ENCODE measurements at regions not wholly inside any gene's neighbourhood (a gene's known extent, or its start where the extent isn't known, plus 50 kb on each side); places are given as distances from the start of the nearest gene placed in this dataset.
"Not testable (repeated sequence)": the region's sequence is repeated elsewhere in the genome, so short reads cannot be mapped to it uniquely, and the experiment has no call there.

DNA sequence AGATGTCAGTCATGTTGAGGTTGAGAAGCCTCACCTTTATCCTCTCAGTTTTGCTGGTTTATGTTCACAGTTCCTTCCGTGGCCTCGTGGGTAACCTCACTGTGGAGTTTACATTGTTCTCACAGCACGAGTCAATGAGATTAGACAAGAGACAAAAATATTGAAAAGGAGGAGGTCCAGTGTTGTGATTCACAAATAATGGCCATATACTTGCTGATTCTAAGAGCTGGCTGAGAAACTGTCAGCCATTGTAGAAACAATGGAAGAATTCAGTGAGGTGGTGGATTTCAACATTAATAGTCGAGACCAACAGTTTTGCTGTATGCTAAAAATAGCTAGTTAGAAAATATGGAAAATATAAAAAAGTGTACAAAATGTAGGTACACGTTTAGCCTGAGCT is 176.4 kb upstream of the WSCD1 start:
- 48 to 59% (median 50%) methylated on average over 5 of the region's 5 CpGs for WGBS, 5 donors
- no peak for DNase-seq
- TF ChIP-seq POLR2A (IDR thresholded peaks at IDR 0.05) = no peak
- TF ChIP-seq, protein P1, sequence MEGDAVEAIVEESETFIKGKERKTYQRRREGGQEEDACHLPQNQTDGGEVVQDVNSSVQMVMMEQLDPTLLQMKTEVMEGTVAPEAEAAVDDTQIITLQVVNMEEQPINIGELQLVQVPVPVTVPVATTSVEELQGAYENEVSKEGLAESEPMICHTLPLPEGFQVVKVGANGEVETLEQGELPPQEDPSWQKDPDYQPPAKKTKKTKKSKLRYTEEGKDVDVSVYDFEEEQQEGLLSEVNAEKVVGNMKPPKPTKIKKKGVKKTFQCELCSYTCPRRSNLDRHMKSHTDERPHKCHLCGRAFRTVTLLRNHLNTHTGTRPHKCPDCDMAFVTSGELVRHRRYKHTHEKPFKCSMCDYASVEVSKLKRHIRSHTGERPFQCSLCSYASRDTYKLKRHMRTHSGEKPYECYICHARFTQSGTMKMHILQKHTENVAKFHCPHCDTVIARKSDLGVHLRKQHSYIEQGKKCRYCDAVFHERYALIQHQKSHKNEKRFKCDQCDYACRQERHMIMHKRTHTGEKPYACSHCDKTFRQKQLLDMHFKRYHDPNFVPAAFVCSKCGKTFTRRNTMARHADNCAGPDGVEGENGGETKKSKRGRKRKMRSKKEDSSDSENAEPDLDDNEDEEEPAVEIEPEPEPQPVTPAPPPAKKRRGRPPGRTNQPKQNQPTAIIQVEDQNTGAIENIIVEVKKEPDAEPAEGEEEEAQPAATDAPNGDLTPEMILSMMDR (IDR thresholded peaks at IDR 0.05 in 8 of 11, conservative IDR thresholded peaks at IDR 0.05 in 3 of 11) = no peak
- H3K27ac ChIP-seq = no peak overlapping the region
- H3K36me3 ChIP-seq = no peaks in the 10 kb centered on the region
- intact Hi-C loops (cut with DNase I; ENCODE audit: low total_unique reads) = no loop called here
- no peak overlapping the region for H3K4me3 ChIP-seq
- peaks cover 0 to 7% (median 0%) of the 10 kb centered on the region in 6 donors for H3K4me1 ChIP-seq
- peaks cover 0 to 55% (median 0%) of the 10 kb centered on the region in 7 donors for H3K27me3 ChIP-seq (replicated peaks in 1 of 7)
- H3K9me3 ChIP-seq = peaks cover 0 to 13% (median 0%) of the 10 kb centered on the region in 8 donors

GRCh38 chr17:5895276-5895675 is 174.9 kb upstream of the WSCD1 start:
- TF ChIP-seq POLR2AphosphoS5 (IDR thresholded peaks at IDR 0.05) (no peak), POLR2A (IDR thresholded peaks at IDR 0.05) (no peak)
- TF ChIP-seq, protein P1 (IDR thresholded peaks at IDR 0.05 in 8 of 11, conservative IDR thresholded peaks at IDR 0.05 in 3 of 11) = no peak
- no peak for DNase-seq
- WGBS, 5 donors = 72 to 78% (median 75%) methylated on average over 6 of the region's 6 CpGs
- Histone ChIP-seq H3K36me3 (no peaks in the 10 kb centered on the region), H3K4me3 (no peak overlapping the region), H3K27me3 (replicated peaks in 1 of 7) (peaks cover 0 to 56% (median 0%) of the 10 kb centered on the region in 7 donors), H3K9me3 (peaks cover 0 to 9% (median 0%) of the 10 kb centered on the region in 8 donors), H3K27ac (no peak overlapping the region), H3K4me1 (peaks cover 0 to 7% (median 0%) of the 10 kb centered on the region in 6 donors)
- intact Hi-C loops (cut with DNase I; ENCODE audit: low total_unique reads) = no loop called here

DNA sequence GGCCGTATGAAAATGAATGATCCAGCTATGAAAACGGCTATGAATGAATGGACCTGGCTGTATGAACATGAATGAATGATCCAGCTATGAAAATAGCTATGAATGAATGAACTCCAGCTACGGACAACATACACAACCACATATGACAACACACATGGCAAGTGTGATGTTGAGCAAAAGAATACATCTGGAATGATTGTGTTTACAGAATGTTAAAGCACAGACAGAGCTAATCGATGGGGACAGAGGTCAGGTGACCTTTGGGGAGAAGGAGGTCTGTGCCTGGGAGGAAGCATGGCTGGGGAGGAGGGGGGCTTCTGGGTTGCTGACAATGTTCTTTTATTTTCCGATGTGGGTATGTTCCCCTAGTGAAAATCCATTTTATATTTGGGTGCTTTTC is 174.0 kb upstream of the WSCD1 start:
- no peak overlapping the region for H3K27ac ChIP-seq
- H3K27me3 ChIP-seq (replicated peaks in 1 of 7) = peaks cover 0 to 52% (median 0%) of the 10 kb centered on the region in 7 donors
- TF ChIP-seq POLR2A (IDR thresholded peaks at IDR 0.05) (no peak), POLR2AphosphoS5 (IDR thresholded peaks at IDR 0.05) (no peak)
- TF ChIP-seq, protein P1 (IDR thresholded peaks at IDR 0.05 in 8 of 11, conservative IDR thresholded peaks at IDR 0.05 in 3 of 11) = no peak
- 77 to 87% (median 81%) methylated on average over 5 of the region's 5 CpGs for WGBS, 5 donors
- no peaks in the 10 kb centered on the region for H3K36me3 ChIP-seq
- H3K4me1 ChIP-seq = peaks cover 0 to 7% (median 0%) of the 10 kb centered on the region in 6 donors
- no peak for DNase-seq
- H3K4me3 ChIP-seq = no peak overlapping the region
- intact Hi-C loops (cut with DNase I; ENCODE audit: low total_unique reads) = no loop called here
- H3K9me3 ChIP-seq = peaks cover 0 to under 1% (median 0%) of the 10 kb centered on the region in 8 donors

GRCh38 chr17:5897275-5897911 is 172.8 kb upstream of the WSCD1 start:
- H3K4me3 ChIP-seq = no peak overlapping the region
- TF ChIP-seq POLR2A (IDR thresholded peaks at IDR 0.05) (no peak), POLR2AphosphoS5 (IDR thresholded peaks at IDR 0.05) (no peak)
- TF ChIP-seq, protein P1 (IDR thresholded peaks at IDR 0.05 in 8 of 11, conservative IDR thresholded peaks at IDR 0.05 in 3 of 11) = no peak
- H3K36me3 ChIP-seq = no peaks in the 10 kb centered on the region
- DNase-seq = no peak
- H3K9me3 ChIP-seq = peaks cover 0 to 1% (median 0%) of the 10 kb centered on the region in 8 donors
- intact Hi-C loops (cut with DNase I; ENCODE audit: low total_unique reads) = no loop called here
- H3K27ac ChIP-seq = no peak overlapping the region
- WGBS, 5 donors = 2 to 9% (median 4%) methylated on average over 14 of the region's 14 CpGs
- peaks cover 0 to 56% (median 0%) of the 10 kb centered on the region in 7 donors for H3K27me3 ChIP-seq (replicated peaks in 1 of 7)
- peaks cover 0 to 7% (median 0%) of the 10 kb centered on the region in 6 donors for H3K4me1 ChIP-seq

GRCh38 chr17:5897981-5898380 is 172.2 kb upstream of the WSCD1 start:
- intact Hi-C loops (cut with DNase I; ENCODE audit: low total_unique reads); H3K36me3 ChIP-seq; H3K27ac ChIP-seq; H3K9me3 ChIP-seq; H3K4me3 ChIP-seq; H3K4me1 ChIP-seq; DNase-seq: not testable (repeated sequence)
- peaks cover 0 to 58% (median 0%) of the 10 kb centered on the region in 7 donors for H3K27me3 ChIP-seq (replicated peaks in 1 of 7)
- 71 to 87% (median 77%) methylated on average over 7 to 8 of the region's 8 CpGs for WGBS, 5 donors

Data from spleen (tissue), 11 donors.